SIG-M5 treated with dmso at 0.1 percent for 504 hours (cell line): ENCODE measurements at regions not wholly inside any gene's neighbourhood (a gene's known extent, or its start where the extent isn't known, plus 50 kb on each side); places are given as distances from the start of the nearest gene placed in this dataset.

Source experiments
- DNase-seq: peaks from one replicate; lab custom pipeline; 2025; ENCODE audit not compliant: unreplicated experiment; lab: John Stamatoyannopoulos, UW

GRCh38 chr7:26594553-26594952, 269.8 kb downstream of the SKAP2 start:
- DNase-seq: no peak

- DNase-seq: no peak
These were observed 265.5 kb downstream of the SKAP2 start for GRCh38 chr7:26598867-26599266.

GRCh38 chr7:26599982-26600381, 264.4 kb downstream of the SKAP2 start:
- DNase-seq: no peak

GRCh38 chr7:26600411-26600810, 264.0 kb downstream of the SKAP2 start:
- DNase-seq: no peak

- DNase-seq: no peak
These were observed 260.8 kb downstream of the SKAP2 start for GRCh38 chr7:26603631-26604030.

- no peak for DNase-seq
These were observed 256.0 kb downstream of the SKAP2 start for GRCh38 chr7:26608402-26608801.

GRCh38 chr7:26609082-26609481, 255.3 kb downstream of the SKAP2 start:
- no peak for DNase-seq

GRCh38 chr7:26609532-26609931, 254.9 kb downstream of the SKAP2 start:
- no peak for DNase-seq

GRCh38 chr7:26612742-26613141, 251.6 kb downstream of the SKAP2 start:
- no peak for DNase-seq

- no peak for DNase-seq
These were observed 249.9 kb downstream of the SKAP2 start for GRCh38 chr7:26614503-26614902.

GRCh38 chr7:26616235-26616634, 248.2 kb downstream of the SKAP2 start:
- DNase-seq: no peak

GRCh38 chr7:26617066-26617465, 247.3 kb downstream of the SKAP2 start:
- DNase-seq: no peak
